GM12891 (cell line): ENCODE measurements at regions not wholly inside any gene's neighbourhood (a gene's known extent, or its start where the extent isn't known, plus 50 kb on each side); places are given as distances from the start of the nearest gene placed in this dataset.

ENCODE experiments used
- POLR2A ChIP-seq: IDR thresholded peaks from 2 replicates; pipeline ENCODE4 v1.6.1; 2011; ENCODE audit warnings: low read depth, low read length, control low read depth
- POLR2AphosphoS5 ChIP-seq: IDR thresholded peaks from 2 replicates; pipeline ENCODE4 v1.6.1; 2011; ENCODE audit warnings: low read depth, low read length, control low read depth
- TAF1 ChIP-seq: IDR thresholded peaks from 2 replicates; pipeline ENCODE4 v1.6.1; 2011; ENCODE audit warnings: low read depth, low read length, control low read depth

DNA sequence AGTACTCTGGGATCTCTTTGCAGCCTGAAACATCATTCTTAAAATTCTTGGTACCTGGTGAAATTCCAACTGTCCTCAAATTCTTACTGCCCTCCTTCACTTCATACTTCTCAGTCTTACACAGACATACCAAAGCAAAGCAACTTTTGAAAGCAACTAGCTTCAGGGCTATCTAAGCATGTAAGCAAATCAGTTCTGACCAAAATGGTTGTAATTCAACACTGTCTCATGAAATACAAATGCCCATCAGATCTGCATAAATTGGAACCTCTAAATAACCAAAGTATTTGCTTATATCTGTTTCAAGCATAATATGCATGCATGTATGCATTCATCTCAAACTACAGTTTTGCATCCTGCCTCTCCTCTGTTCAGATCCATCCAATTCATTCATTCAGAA lies 308.1 kb upstream of the PPARGC1A start:
- TF ChIP-seq TAF1, result no peak
- TF ChIP-seq POLR2A, result no peak
- no peak for TF ChIP-seq POLR2AphosphoS5
